ENCODE measurements at regions not wholly inside any gene's neighbourhood (a gene's known extent, or its start where the extent isn't known, plus 50 kb on each side); places are given as distances from the start of the nearest gene placed in this dataset.

DNA sequence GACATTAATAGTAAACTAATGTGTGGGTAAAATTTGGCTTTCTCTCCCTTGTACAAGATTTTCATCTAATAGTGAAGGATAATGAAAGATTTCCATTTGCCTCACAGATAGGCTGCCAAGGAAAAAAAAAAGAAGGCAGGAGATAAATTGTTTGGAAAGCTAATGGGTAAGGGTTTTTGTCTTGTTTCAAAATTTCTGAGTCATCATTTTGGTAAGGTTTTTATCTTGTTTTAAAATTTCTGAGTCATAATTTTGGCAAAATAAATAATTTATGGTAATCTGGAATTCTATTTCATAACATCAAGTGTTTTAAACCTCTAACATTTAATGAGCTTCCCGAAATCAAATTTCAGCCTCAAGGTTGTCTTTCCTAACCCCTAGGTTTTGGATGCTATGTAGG lies 1035.7 kb upstream of the FBXO33 start:
- TF ChIP-seq TAF1 (IDR thresholded peaks at IDR 0.05; ENCODE audit: borderline replicate concordance, insufficient read depth, low read length), result no peak
- TF ChIP-seq, protein P1, sequence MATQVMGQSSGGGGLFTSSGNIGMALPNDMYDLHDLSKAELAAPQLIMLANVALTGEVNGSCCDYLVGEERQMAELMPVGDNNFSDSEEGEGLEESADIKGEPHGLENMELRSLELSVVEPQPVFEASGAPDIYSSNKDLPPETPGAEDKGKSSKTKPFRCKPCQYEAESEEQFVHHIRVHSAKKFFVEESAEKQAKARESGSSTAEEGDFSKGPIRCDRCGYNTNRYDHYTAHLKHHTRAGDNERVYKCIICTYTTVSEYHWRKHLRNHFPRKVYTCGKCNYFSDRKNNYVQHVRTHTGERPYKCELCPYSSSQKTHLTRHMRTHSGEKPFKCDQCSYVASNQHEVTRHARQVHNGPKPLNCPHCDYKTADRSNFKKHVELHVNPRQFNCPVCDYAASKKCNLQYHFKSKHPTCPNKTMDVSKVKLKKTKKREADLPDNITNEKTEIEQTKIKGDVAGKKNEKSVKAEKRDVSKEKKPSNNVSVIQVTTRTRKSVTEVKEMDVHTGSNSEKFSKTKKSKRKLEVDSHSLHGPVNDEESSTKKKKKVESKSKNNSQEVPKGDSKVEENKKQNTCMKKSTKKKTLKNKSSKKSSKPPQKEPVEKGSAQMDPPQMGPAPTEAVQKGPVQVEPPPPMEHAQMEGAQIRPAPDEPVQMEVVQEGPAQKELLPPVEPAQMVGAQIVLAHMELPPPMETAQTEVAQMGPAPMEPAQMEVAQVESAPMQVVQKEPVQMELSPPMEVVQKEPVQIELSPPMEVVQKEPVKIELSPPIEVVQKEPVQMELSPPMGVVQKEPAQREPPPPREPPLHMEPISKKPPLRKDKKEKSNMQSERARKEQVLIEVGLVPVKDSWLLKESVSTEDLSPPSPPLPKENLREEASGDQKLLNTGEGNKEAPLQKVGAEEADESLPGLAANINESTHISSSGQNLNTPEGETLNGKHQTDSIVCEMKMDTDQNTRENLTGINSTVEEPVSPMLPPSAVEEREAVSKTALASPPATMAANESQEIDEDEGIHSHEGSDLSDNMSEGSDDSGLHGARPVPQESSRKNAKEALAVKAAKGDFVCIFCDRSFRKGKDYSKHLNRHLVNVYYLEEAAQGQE (IDR thresholded peaks at IDR 0.05; ENCODE audit: insufficient read depth in 1 of 2, low read depth in 2 of 2, low read length in 2 of 2), result no peak

All from PFSK-1 (cell line).